Panc1 (cell line): ENCODE measurements at regions not wholly inside any gene's neighbourhood (a gene's known extent, or its start where the extent isn't known, plus 50 kb on each side); places are given as distances from the start of the nearest gene placed in this dataset.

Experiments
- ATAC-seq: fragments of 200-7000 bp; cut with Tn5 transposase; 2 replicates; pipeline ENCODE4 v1.9.1; 2020; ENCODE audit warnings: mild to moderate bottlenecking, moderate library complexity
- BruUV-seq: library from RNA; stranded (reverse); fragments of 400-500 nt; replicated peaks from 2 replicates; lab custom pipeline; 2021; lab: Mats Ljungman, UMichigan
- CTCF ChIA-PET: fragments of 300-600 bp; sonication (Branson Sonifier 250); formaldehyde crosslinking; loops from one replicate; lab custom pipeline; 2022; ENCODE audit warnings: antibody characterized with exemption; lab: Charles Lee
- POLR2A ChIA-PET: fragments of 300-600 bp; sonication (Branson Sonifier 250); formaldehyde crosslinking; loops from one replicate; lab custom pipeline; 2022; ENCODE audit warnings: antibody characterized with exemption; lab: Charles Lee
- DNase-seq: peaks from one replicate; pipeline ENCODE4 v3.0.0-alpha.2; 2010; ENCODE audit warnings: low read depth, low spot score
- H3K27ac ChIP-seq: 2 replicates; pipeline ENCODE4 v1.5.1; 2011; ENCODE audit warnings: mild to moderate bottlenecking, low read length, inconsistent platforms
- H3K27me3 ChIP-seq: fragments of 200-500 bp; sonication (Bioruptor generic); 2 replicates; pipeline ENCODE4 v1.6.0; 2014; ENCODE audit warnings: low read length, inconsistent platforms; ENCODE audit not compliant: control insufficient read depth, insufficient read depth
- H3K36me3 ChIP-seq: fragments of 200-500 bp; sonication (Bioruptor generic); 2 replicates; pipeline ENCODE4 v1.5.1; 2014; ENCODE audit warnings: inconsistent platforms, mild to moderate bottlenecking, low read length, moderate library complexity; ENCODE audit not compliant: control insufficient read depth, insufficient read depth
- H3K4me1 ChIP-seq: 2 replicates; pipeline ENCODE4 v1.5.1; 2011; ENCODE audit warnings: inconsistent platforms, mild to moderate bottlenecking, low read length, moderate library complexity; ENCODE audit not compliant: control insufficient read depth, insufficient read depth
- H3K4me3 ChIP-seq, 2 experiments: 2 replicates each; pipeline ENCODE4 v1.5.1; 2011 to 2012; ENCODE audit warnings: low read depth in 2 of 2, low read length in 2 of 2, mild to moderate bottlenecking in 2 of 2, inconsistent platforms in 1 of 2, moderate library complexity in 1 of 2
- H3K9me3 ChIP-seq: fragments of 200-500 bp; sonication (Bioruptor generic); 2 replicates; pipeline ENCODE4 v1.5.1; 2014; ENCODE audit warnings: low read depth, mild to moderate bottlenecking, inconsistent platforms, low read length, moderate library complexity; ENCODE audit not compliant: control insufficient read depth, insufficient read depth
- POLR2AphosphoS5 ChIP-seq: IDR thresholded peaks from 2 replicates; pipeline ENCODE4 v1.6.1; 2012; ENCODE audit warnings: mild to moderate bottlenecking, low read depth, low read length, moderate library complexity
- SIN3A ChIP-seq: IDR thresholded peaks from 2 replicates; pipeline ENCODE4 v1.6.1; 2012; ENCODE audit warnings: low read depth, mild to moderate bottlenecking, low read length, moderate library complexity, borderline replicate concordance; ENCODE audit not compliant: insufficient read depth
- TCF7L2 ChIP-seq: IDR thresholded peaks from 2 replicates; pipeline ENCODE4 v1.6.1; 2011; ENCODE audit warnings: mild to moderate bottlenecking, low read depth, low read length, inconsistent platforms
- in situ Hi-C: cut with HindIII; loops from 2 replicates; pipeline ENCODE4 v1.10.0; 2016; ENCODE audit warnings: low sequenced_read_pairs, low pct_unique_long_range_greater_than_20kb
- intact Hi-C: fragments of 100-400 bp; cut with micrococcal nuclease; formaldehyde crosslinking; loops from one replicate; pipeline ENCODE4 v1.10.0; 2022; ENCODE audit not compliant: unreplicated experiment
- TF ChIP-seq, protein P1 (sequence below), 2 experiments: IDR thresholded peaks; 2 replicates each; pipeline ENCODE4 v1.6.1; 2011 to 2012; ENCODE audit warnings: low read depth in 2 of 2, control low read depth in 1 of 2, low read length in 1 of 2, mild to moderate bottlenecking in 1 of 2, moderate library complexity in 1 of 2; ENCODE audit not compliant: insufficient read depth in 1 of 2
- TF ChIP-seq, protein P2 (sequence below): fragments of 450-650 bp; IDR thresholded peaks from 2 replicates; pipeline ENCODE4 v1.5.1; 2017; ENCODE audit warnings: mild to moderate bottlenecking

DNA sequence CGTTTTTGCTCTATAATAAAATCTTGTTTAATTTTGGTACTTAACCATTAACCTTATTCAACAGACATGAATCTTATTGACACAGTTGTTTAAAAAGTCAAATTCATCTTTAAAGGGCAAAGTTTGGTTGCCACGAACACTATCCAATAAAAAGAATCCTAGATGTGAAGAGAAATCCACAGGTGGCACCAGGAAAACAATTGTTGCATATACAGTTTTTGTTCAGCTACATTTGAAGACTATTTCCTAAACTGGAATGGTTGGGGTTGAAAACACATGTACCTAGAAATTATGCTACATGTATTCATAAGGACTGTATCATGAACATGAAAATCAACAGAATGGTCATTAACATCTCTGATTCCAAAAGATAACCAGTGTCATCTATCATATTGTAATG, 71.1 kb upstream of the GULP1 start:
- in situ Hi-C loops, result no loop called here
- Histone ChIP-seq H3K27me3 (no peaks in the 10 kb centered on the region), H3K9me3 (no peaks in the 10 kb centered on the region), H3K4me1 (no peaks in the 10 kb centered on the region), H3K4me3 (no peak overlapping the region), H3K36me3 (no peaks in the 10 kb centered on the region), H3K27ac (no peak overlapping the region)
- intact Hi-C loops, result no loop called here
- ChIA-PET POLR2A (no interaction called here), CTCF (no interaction called here)
- BruUV-seq, result no TSS peak
- ATAC-seq, result no peak
- DNase-seq, result no peak
- TF ChIP-seq SIN3A (no peak), TCF7L2 (no peak)

DNA sequence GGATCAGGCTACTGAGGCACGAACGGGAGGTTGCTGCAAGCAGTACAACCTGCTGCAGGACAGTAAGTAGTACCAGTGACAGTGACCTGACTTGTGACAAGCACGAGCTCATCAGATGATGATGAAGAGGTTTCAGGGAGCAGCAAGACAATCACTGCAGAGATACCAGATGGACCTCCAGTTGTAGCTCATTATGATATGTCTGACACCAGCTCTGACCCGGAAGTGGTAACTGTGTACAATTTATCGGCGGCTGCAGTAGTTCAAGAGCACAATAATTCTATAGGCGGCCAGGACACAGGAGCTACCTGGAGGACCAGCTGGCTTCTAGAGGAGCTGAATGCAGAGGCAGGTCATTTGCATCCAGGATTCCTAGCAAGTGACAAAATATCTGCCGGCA, 64.0 kb upstream of the GULP1 start:
- Histone ChIP-seq H3K27ac (no peak overlapping the region), H3K36me3 (no peaks in the 10 kb centered on the region), H3K4me3 (no peak overlapping the region), H3K9me3 (no peaks in the 10 kb centered on the region), H3K27me3 (no peaks in the 10 kb centered on the region), H3K4me1 (no peaks in the 10 kb centered on the region)
- no peak for ATAC-seq
- ChIA-PET POLR2A (no interaction called here), CTCF (no interaction called here)
- DNase-seq, result no peak
- TF ChIP-seq SIN3A, result no peak
- TF ChIP-seq, protein P1, sequence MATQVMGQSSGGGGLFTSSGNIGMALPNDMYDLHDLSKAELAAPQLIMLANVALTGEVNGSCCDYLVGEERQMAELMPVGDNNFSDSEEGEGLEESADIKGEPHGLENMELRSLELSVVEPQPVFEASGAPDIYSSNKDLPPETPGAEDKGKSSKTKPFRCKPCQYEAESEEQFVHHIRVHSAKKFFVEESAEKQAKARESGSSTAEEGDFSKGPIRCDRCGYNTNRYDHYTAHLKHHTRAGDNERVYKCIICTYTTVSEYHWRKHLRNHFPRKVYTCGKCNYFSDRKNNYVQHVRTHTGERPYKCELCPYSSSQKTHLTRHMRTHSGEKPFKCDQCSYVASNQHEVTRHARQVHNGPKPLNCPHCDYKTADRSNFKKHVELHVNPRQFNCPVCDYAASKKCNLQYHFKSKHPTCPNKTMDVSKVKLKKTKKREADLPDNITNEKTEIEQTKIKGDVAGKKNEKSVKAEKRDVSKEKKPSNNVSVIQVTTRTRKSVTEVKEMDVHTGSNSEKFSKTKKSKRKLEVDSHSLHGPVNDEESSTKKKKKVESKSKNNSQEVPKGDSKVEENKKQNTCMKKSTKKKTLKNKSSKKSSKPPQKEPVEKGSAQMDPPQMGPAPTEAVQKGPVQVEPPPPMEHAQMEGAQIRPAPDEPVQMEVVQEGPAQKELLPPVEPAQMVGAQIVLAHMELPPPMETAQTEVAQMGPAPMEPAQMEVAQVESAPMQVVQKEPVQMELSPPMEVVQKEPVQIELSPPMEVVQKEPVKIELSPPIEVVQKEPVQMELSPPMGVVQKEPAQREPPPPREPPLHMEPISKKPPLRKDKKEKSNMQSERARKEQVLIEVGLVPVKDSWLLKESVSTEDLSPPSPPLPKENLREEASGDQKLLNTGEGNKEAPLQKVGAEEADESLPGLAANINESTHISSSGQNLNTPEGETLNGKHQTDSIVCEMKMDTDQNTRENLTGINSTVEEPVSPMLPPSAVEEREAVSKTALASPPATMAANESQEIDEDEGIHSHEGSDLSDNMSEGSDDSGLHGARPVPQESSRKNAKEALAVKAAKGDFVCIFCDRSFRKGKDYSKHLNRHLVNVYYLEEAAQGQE (IDR thresholded peaks at IDR 0.05; ENCODE audit: insufficient read depth in 1 of 2, low read depth in 2 of 2, low read length in 1 of 2), result no peak
- TF ChIP-seq, protein P2, sequence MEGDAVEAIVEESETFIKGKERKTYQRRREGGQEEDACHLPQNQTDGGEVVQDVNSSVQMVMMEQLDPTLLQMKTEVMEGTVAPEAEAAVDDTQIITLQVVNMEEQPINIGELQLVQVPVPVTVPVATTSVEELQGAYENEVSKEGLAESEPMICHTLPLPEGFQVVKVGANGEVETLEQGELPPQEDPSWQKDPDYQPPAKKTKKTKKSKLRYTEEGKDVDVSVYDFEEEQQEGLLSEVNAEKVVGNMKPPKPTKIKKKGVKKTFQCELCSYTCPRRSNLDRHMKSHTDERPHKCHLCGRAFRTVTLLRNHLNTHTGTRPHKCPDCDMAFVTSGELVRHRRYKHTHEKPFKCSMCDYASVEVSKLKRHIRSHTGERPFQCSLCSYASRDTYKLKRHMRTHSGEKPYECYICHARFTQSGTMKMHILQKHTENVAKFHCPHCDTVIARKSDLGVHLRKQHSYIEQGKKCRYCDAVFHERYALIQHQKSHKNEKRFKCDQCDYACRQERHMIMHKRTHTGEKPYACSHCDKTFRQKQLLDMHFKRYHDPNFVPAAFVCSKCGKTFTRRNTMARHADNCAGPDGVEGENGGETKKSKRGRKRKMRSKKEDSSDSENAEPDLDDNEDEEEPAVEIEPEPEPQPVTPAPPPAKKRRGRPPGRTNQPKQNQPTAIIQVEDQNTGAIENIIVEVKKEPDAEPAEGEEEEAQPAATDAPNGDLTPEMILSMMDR, result no peak
- TF ChIP-seq TCF7L2, result no peak
- no peak for TF ChIP-seq POLR2AphosphoS5
- no TSS peak for BruUV-seq
- intact Hi-C loops, result no loop called here
- in situ Hi-C loops, result no loop called here

DNA sequence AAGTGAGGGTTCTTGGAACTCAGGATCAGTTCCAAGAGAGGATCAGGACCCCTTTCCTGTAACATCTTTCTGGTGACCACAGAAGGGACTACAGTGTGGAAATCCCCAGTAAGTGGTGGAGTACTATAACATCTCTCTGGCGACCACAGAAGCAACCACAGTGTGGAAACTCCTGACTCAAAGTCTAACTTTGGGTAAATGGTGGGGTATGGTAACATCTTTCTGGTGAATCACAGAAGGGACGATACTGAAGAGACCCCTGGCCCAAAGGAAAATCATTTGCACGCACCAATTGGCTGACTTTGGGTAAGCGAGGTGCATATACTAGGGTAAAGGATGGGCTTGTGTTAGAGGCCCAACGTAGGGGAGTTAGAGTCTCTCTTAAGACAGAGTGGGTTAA, 56.3 kb upstream of the GULP1 start:
- ATAC-seq (no peak), DNase-seq (no peak)
- no peak overlapping the region for H3K4me3 ChIP-seq
- ChIA-PET POLR2A (no interaction called here), CTCF (no interaction called here)
- no peaks in the 10 kb centered on the region for H3K9me3 ChIP-seq
- H3K27me3 ChIP-seq, result no peaks in the 10 kb centered on the region
- no peak for TF ChIP-seq POLR2AphosphoS5
- TF ChIP-seq, protein P2, result no peak
- TF ChIP-seq, protein P1 (IDR thresholded peaks at IDR 0.05; ENCODE audit: insufficient read depth in 1 of 2, low read depth in 2 of 2, low read length in 1 of 2), result no peak
- TF ChIP-seq SIN3A, result no peak
- no peak for TF ChIP-seq TCF7L2
- intact Hi-C loops, result no loop called here
- in situ Hi-C loops, result no loop called here
- H3K4me1 ChIP-seq, result no peaks in the 10 kb centered on the region
- no peaks in the 10 kb centered on the region for H3K36me3 ChIP-seq
- no TSS peak for BruUV-seq
- no peak overlapping the region for H3K27ac ChIP-seq
